ENCODE measurements at regions not wholly inside any gene's neighbourhood (a gene's known extent, or its start where the extent isn't known, plus 50 kb on each side); places are given as distances from the start of the nearest gene placed in this dataset.

GRCh38 chr14:71468701-71469100 lies 463.5 kb upstream of the RGS6 start:
- Histone ChIP-seq H3K9me3 (ENCODE audit: control insufficient read depth, insufficient read depth, low read length) (peaks cover 3% of the 10 kb centered on the region), H2BK120ac (ENCODE audit: low read depth, low read length) (no peak overlapping the region), H2BK15ac (ENCODE audit: low read depth, low read length) (no peak overlapping the region), H2BK5ac (ENCODE audit: low read depth, low read length, poor library complexity, severe bottlenecking) (no peak overlapping the region), H3K27ac (ENCODE audit: insufficient read depth, low read length) (no peak overlapping the region), H3K56ac (ENCODE audit: extremely low read depth, insufficient read depth, low read length) (no peak overlapping the region), H3K9me1 (ENCODE audit: insufficient read depth, low read length) (peaks cover 4% of the 10 kb centered on the region; the same call in 1 of the 2 replicates), H4K5ac (ENCODE audit: low read depth, low read length) (no peak overlapping the region), H3K79me1 (ENCODE audit: low read depth in 1 of 2, low read length in 2 of 2) (peaks cover 47 to 48% of the 10 kb centered on the region in 2 experiments), H4K20me1 (ENCODE audit: insufficient read depth, low read length) (0 out of 2 replicates have a peak, but pooled peaks cover 4% of the 10 kb centered on the region), H3K4ac (ENCODE audit: low read depth, low read length) (no peak overlapping the region), H3K4me2 (ENCODE audit: low read depth, low read length) (no peak overlapping the region), H3K4me1 (ENCODE audit: control insufficient read depth, insufficient read depth, low read length) (peaks cover 3% of the 10 kb centered on the region; the same call in 1 of the 2 replicates), H2BK20ac (ENCODE audit: low read depth, low read length) (no peak overlapping the region), H3K4me3 (ENCODE audit: insufficient read depth, low read depth, low read length) (no peak overlapping the region), H3K9ac (ENCODE audit: low read depth, low read length) (no peak overlapping the region), H3K27me3 (ENCODE audit: control insufficient read depth, insufficient read depth, low read length) (no peaks in the 10 kb centered on the region), H4K91ac (ENCODE audit: insufficient read depth, low read depth, low read length) (no peak overlapping the region), H2AK5ac (ENCODE audit: low read depth, low read length) (no peak overlapping the region), H2AK9ac (replicated peaks; ENCODE audit: low read depth, low read length, poor library complexity) (no peak overlapping the region), H3K14ac (replicated peaks; ENCODE audit: low read depth, low read length) (no peak overlapping the region), H2AFZ (replicated peaks; ENCODE audit: low read length, poor library complexity) (no peak overlapping the region), H3K36me3 (ENCODE audit: control insufficient read depth, insufficient read depth, low read length) (no peaks in the 10 kb centered on the region), H3K23ac (ENCODE audit: low read depth, low read length) (no peak overlapping the region), H4K8ac (ENCODE audit: low read depth in 2 of 2, low read length in 2 of 2) (no peak overlapping the region), H3K18ac (ENCODE audit: low read depth, low read length) (no peak overlapping the region)
- intact Hi-C loops (cut with micrococcal nuclease), result no loop called here
- DNase-seq (no peak), ATAC-seq (ENCODE audit: low read depth) (no peak)
- WGBS, 2 experiments (ENCODE audit: extremely low coverage in 2 of 2, insufficient read length in 1 of 2), result no CpG with 5 or more reads among the region's 1 CpG
- BruUV-seq (replicated peaks), result no TSS peak
- in situ Hi-C loops (cut with MboI; ENCODE audit: low sequenced_read_pairs), result no loop called here
- dilution Hi-C loops (cut with HindIII; ENCODE audit: low sequenced_read_pairs, unreplicated experiment), result no loop called here
- POLR2A ChIA-PET (ENCODE audit: unreplicated experiment), result no interaction called here
- TF ChIP-seq NFE2L2 (IDR thresholded peaks at IDR 0.05; ENCODE audit: low read depth, low read length) (no peak), BHLHE40 (IDR thresholded peaks at IDR 0.05; ENCODE audit: low read depth, low read length) (no peak), SMC3 (IDR thresholded peaks at IDR 0.05; ENCODE audit: low read depth, low read length) (no peak), FOS (IDR thresholded peaks at IDR 0.05; ENCODE audit: low read depth, low read length) (no peak)
- TF ChIP-seq, protein P1, sequence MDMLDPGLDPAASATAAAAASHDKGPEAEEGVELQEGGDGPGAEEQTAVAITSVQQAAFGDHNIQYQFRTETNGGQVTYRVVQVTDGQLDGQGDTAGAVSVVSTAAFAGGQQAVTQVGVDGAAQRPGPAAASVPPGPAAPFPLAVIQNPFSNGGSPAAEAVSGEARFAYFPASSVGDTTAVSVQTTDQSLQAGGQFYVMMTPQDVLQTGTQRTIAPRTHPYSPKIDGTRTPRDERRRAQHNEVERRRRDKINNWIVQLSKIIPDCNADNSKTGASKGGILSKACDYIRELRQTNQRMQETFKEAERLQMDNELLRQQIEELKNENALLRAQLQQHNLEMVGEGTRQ (IDR thresholded peaks at IDR 0.05; ENCODE audit: low read depth, low read length), result no peak
- CTCF ChIA-PET, result interaction anchor here (0.6 kb wide), 1 partner anchor 174 kb away, joined by 7 read pairs; no protein-coding TSS in a partner anchor
